Ecto neural progenitor cell (in vitro differentiated cells): ENCODE measurements at regions not wholly inside any gene's neighbourhood (a gene's known extent, or its start where the extent isn't known, plus 50 kb on each side); places are given as distances from the start of the nearest gene placed in this dataset.

Experiments used
- DNase-seq: peaks from one replicate; pipeline ENCODE4 v3.0.0-alpha.2; 2018; ENCODE audit warnings: low spot score

GRCh38 chr18:31247574-31248199 lies 70.3 kb upstream of the DSG1 start:
- no peak for DNase-seq

- DNase-seq, result no peak
Observed at GRCh38 chr18:31248783-31249521, 69.0 kb upstream of the DSG1 start.

- DNase-seq, result no peak
Observed at GRCh38 chr18:31250902-31251301, 67.1 kb upstream of the DSG1 start.

- no peak for DNase-seq
Observed at GRCh38 chr18:31252522-31252921, 65.4 kb upstream of the DSG1 start.

GRCh38 chr18:31255953-31256352 lies 62.0 kb upstream of the DSG1 start:
- no peak for DNase-seq

GRCh38 chr18:31258789-31259188 lies 59.2 kb upstream of the DSG1 start:
- no peak for DNase-seq

GRCh38 chr18:31261792-31262582 lies 56.0 kb upstream of the DSG1 start:
- no peak for DNase-seq

- no peak for DNase-seq
Observed at GRCh38 chr18:31267823-31268481, 50.0 kb upstream of the DSG1 start.
